HEK293 (cell line): ENCODE measurements at regions not wholly inside any gene's neighbourhood (a gene's known extent, or its start where the extent isn't known, plus 50 kb on each side); places are given as distances from the start of the nearest gene placed in this dataset.

Source experiments
- CTCF ChIA-PET: fragments of 350-600 bp; formaldehyde crosslinking; extraction: SDS; loops from one replicate; lab custom pipeline; 2021; ENCODE audit warnings: antibody characterized with exemption; lab: Yijun Ruan, JAX
- POLR2A ChIA-PET: fragments of 300-600 bp; formaldehyde crosslinking; extraction: SDS; loops from one replicate; lab custom pipeline; 2020; ENCODE audit warnings: antibody characterized with exemption, inconsistent platforms; lab: Yijun Ruan, JAX
- H3K27ac ChIP-seq: fragments of 200-500 bp; sonication (Bioruptor generic); 2 replicates; pipeline ENCODE4 v1.5.1; 2014; ENCODE audit warnings: low read depth, low read length, control low read depth, inconsistent platforms; ENCODE audit errors: extremely low read depth
- H3K36me3 ChIP-seq, 2 experiments: fragments of 200-500 bp in 1 of 2; sonication (Bioruptor generic) in 1 of 2; 1 replicate in 1 of 2; 2 replicates in 1 of 2; pipeline ENCODE4 v1.5.1; 2014 to 2017; ENCODE audit warnings: inconsistent platforms in 2 of 2, low read length in 2 of 2; ENCODE audit not compliant: control insufficient read depth in 2 of 2, insufficient read depth in 1 of 2
- H3K4me1 ChIP-seq: fragments of 200-500 bp; sonication (Bioruptor generic); 2 replicates; pipeline ENCODE4 v1.5.1; 2014; ENCODE audit warnings: mild to moderate bottlenecking, low read length, inconsistent platforms; ENCODE audit not compliant: control insufficient read depth, insufficient read depth
- H3K4me3 ChIP-seq: 2 replicates; pipeline ENCODE4 v1.5.1; 2011; ENCODE audit warnings: low read depth, mild to moderate bottlenecking, control low read depth, low read length, moderate library complexity
- H3K9me3 ChIP-seq: fragments of 200-500 bp; sonication (Bioruptor generic); 2 replicates; pipeline ENCODE4 v1.5.1; 2014; ENCODE audit warnings: low read depth, low read length, inconsistent platforms; ENCODE audit not compliant: control insufficient read depth, insufficient read depth
- BCL11A ChIP-seq: fragments of 450-650 bp; formaldehyde crosslinking; IDR thresholded peaks from 2 replicates; pipeline ENCODE4 v1.5.1; 2016; ENCODE audit warnings: low read depth, missing biosample characterization, missing genetic modification characterization
- GLI2 ChIP-seq: fragments of 450-650 bp; formaldehyde crosslinking; IDR thresholded peaks from 2 replicates; pipeline ENCODE4; 2017; ENCODE audit warnings: missing biosample characterization, missing genetic modification characterization, low read depth, borderline replicate concordance
- GLI4 ChIP-seq: fragments of 450-650 bp; formaldehyde crosslinking; IDR thresholded peaks from 2 replicates; pipeline ENCODE4 v1.5.1; 2016; ENCODE audit warnings: missing biosample characterization, missing genetic modification characterization
- HOXD13 ChIP-seq: sonication (generic); formaldehyde crosslinking; IDR thresholded peaks from 2 replicates; pipeline ENCODE4 v1.8.0; 2022; ENCODE audit warnings: missing genetic modification reagents, borderline replicate concordance
- KLF10 ChIP-seq: fragments of 450-650 bp; IDR thresholded peaks from 2 replicates; pipeline ENCODE4 v1.5.1; 2018; ENCODE audit warnings: missing biosample characterization, mild to moderate bottlenecking, missing genetic modification characterization
- SCRT1 ChIP-seq: fragments of 450-650 bp; formaldehyde crosslinking; IDR thresholded peaks from 2 replicates; pipeline ENCODE4 v1.5.1; 2016; ENCODE audit warnings: missing biosample characterization, missing genetic modification characterization, borderline replicate concordance
- SETDB1 ChIP-seq: IDR thresholded peaks from one replicate; pipeline ENCODE4 v1.6.1; 2017; ENCODE audit warnings: mild to moderate bottlenecking, low read length, moderate library complexity, mixed read lengths; ENCODE audit not compliant: insufficient read length
- SP2 ChIP-seq: fragments of 450-650 bp; formaldehyde crosslinking; IDR thresholded peaks from 2 replicates; pipeline ENCODE4 v1.5.1; 2016; ENCODE audit warnings: missing biosample characterization, missing genetic modification characterization
- WT1 ChIP-seq: fragments of 450-650 bp; formaldehyde crosslinking; IDR thresholded peaks from 2 replicates; pipeline ENCODE4 v1.5.1; 2016; ENCODE audit warnings: missing biosample characterization, missing genetic modification characterization
- ZNF121 ChIP-seq: fragments of 450-650 bp; formaldehyde crosslinking; IDR thresholded peaks from 2 replicates; pipeline ENCODE4 v1.5.1; 2016; ENCODE audit warnings: missing biosample characterization, missing genetic modification characterization
- ZNF302 ChIP-seq: fragments of 450-650 bp; formaldehyde crosslinking; IDR thresholded peaks from 2 replicates; pipeline ENCODE4 v1.5.1; 2016; ENCODE audit warnings: missing biosample characterization, missing genetic modification characterization, low read depth
- ZNF335 ChIP-seq: fragments of 450-650 bp; formaldehyde crosslinking; conservative IDR thresholded peaks from 2 replicates; pipeline ENCODE4 v1.5.1; 2016; ENCODE audit warnings: missing biosample characterization, missing genetic modification characterization
- ZNF423 ChIP-seq: fragments of 450-650 bp; formaldehyde crosslinking; IDR thresholded peaks from 2 replicates; pipeline ENCODE4 v1.5.1; 2016; ENCODE audit warnings: missing biosample characterization, missing genetic modification characterization
- ZNF473 ChIP-seq: fragments of 450-650 bp; formaldehyde crosslinking; IDR thresholded peaks from 2 replicates; pipeline ENCODE4 v1.5.1; 2017; ENCODE audit warnings: missing biosample characterization, missing genetic modification characterization
- ZNF48 ChIP-seq: fragments of 450-650 bp; formaldehyde crosslinking; IDR thresholded peaks from 2 replicates; pipeline ENCODE4 v1.5.1; 2016; ENCODE audit warnings: missing biosample characterization, missing genetic modification characterization
- ZNF501 ChIP-seq: fragments of 450-650 bp; formaldehyde crosslinking; IDR thresholded peaks from 2 replicates; pipeline ENCODE4 v1.5.1; 2016; ENCODE audit warnings: missing biosample characterization, missing genetic modification characterization
- ZNF510 ChIP-seq: fragments of 450-650 bp; formaldehyde crosslinking; IDR thresholded peaks from 2 replicates; pipeline ENCODE4 v1.5.1; 2018; ENCODE audit warnings: mild to moderate bottlenecking, missing genetic modification characterization, missing biosample characterization; ENCODE audit not compliant: insufficient replicate concordance
- ZNF596 ChIP-seq: fragments of 450-650 bp; IDR thresholded peaks from 2 replicates; pipeline ENCODE4 v1.5.0; 2018; ENCODE audit warnings: missing biosample characterization, mild to moderate bottlenecking, missing genetic modification characterization, moderate library complexity
- ZNF701 ChIP-seq: fragments of 450-650 bp; formaldehyde crosslinking; IDR thresholded peaks from 2 replicates; pipeline ENCODE4 v1.5.1; 2016; ENCODE audit warnings: missing biosample characterization, missing genetic modification characterization
- ZNF837 ChIP-seq: fragments of 450-650 bp; formaldehyde crosslinking; IDR thresholded peaks from 2 replicates; pipeline ENCODE4 v1.5.1; 2016; ENCODE audit warnings: missing biosample characterization, missing genetic modification characterization
- ZXDB ChIP-seq: fragments of 450-650 bp; formaldehyde crosslinking; IDR thresholded peaks from 2 replicates; pipeline ENCODE4 v1.5.1; 2016; ENCODE audit warnings: missing biosample characterization, missing genetic modification characterization
- TF ChIP-seq, protein P1 (sequence below): fragments of 450-650 bp; formaldehyde crosslinking; IDR thresholded peaks from 2 replicates; pipeline ENCODE4 v1.5.0; 2017; ENCODE audit warnings: missing biosample characterization, missing genetic modification characterization, borderline replicate concordance
- TF ChIP-seq, protein P2 (sequence below): fragments of 450-650 bp; formaldehyde crosslinking; optimal IDR thresholded peaks from 2 replicates; pipeline ENCODE3; 2016; ENCODE audit warnings: missing biosample characterization, mild to moderate bottlenecking, missing genetic modification characterization
- TF ChIP-seq, protein P3 (sequence below): fragments of 450-650 bp; formaldehyde crosslinking; conservative IDR thresholded peaks from 2 replicates; pipeline ENCODE4 v1.5.1; 2016; ENCODE audit warnings: low read depth, missing biosample characterization, missing genetic modification characterization
- TF ChIP-seq, protein P4 (sequence below): fragments of 450-650 bp; formaldehyde crosslinking; IDR thresholded peaks from 2 replicates; pipeline ENCODE4 v1.5.1; 2016; ENCODE audit warnings: missing biosample characterization, missing genetic modification characterization
- TF ChIP-seq, protein P5 (sequence below): fragments of 450-650 bp; formaldehyde crosslinking; IDR thresholded peaks from 2 replicates; pipeline ENCODE4 v1.5.1; 2017; ENCODE audit warnings: missing biosample characterization, missing genetic modification characterization

DNA sequence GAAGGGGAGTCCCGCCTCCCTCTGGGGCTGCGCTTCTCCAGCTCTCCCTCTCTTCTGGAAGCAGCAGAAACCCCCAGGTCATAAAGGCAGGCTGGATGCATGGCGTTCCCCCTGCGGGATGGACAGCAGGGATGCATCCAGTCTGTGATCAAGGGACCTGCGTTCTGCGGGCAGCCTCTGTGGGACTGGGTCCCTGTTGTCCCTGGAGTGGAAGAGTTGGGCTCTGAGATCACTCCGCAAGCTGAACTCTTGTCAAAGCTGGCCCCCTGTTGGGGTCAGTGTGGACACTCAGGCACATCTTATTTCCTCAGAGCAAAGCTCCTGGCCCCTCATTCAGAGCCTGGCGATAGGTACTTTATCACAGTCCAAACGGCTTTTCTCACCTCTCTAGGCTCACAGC is 341.2 kb downstream of the PTPRU start (continued):
- TF ChIP-seq, protein P1, sequence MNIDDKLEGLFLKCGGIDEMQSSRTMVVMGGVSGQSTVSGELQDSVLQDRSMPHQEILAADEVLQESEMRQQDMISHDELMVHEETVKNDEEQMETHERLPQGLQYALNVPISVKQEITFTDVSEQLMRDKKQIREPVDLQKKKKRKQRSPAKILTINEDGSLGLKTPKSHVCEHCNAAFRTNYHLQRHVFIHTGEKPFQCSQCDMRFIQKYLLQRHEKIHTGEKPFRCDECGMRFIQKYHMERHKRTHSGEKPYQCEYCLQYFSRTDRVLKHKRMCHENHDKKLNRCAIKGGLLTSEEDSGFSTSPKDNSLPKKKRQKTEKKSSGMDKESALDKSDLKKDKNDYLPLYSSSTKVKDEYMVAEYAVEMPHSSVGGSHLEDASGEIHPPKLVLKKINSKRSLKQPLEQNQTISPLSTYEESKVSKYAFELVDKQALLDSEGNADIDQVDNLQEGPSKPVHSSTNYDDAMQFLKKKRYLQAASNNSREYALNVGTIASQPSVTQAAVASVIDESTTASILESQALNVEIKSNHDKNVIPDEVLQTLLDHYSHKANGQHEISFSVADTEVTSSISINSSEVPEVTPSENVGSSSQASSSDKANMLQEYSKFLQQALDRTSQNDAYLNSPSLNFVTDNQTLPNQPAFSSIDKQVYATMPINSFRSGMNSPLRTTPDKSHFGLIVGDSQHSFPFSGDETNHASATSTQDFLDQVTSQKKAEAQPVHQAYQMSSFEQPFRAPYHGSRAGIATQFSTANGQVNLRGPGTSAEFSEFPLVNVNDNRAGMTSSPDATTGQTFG, result no peak
- TF ChIP-seq, protein P2, sequence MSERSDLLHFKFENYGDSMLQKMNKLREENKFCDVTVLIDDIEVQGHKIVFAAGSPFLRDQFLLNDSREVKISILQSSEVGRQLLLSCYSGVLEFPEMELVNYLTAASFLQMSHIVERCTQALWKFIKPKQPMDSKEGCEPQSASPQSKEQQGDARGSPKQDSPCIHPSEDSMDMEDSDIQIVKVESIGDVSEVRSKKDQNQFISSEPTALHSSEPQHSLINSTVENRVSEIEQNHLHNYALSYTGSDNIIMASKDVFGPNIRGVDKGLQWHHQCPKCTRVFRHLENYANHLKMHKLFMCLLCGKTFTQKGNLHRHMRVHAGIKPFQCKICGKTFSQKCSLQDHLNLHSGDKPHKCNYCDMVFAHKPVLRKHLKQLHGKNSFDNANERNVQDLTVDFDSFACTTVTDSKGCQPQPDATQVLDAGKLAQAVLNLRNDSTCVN (tag by site-specific recombination), result no peak
- TF ChIP-seq ZXDB (tag by site-specific recombination) (no peak), KLF10 (tag by site-specific recombination) (no peak), ZNF596 (tag by site-specific recombination) (no peak), HOXD13 (CRISPR knock-in tag) (no peak), ZNF335 (tag by site-specific recombination) (no peak), BCL11A (tag by site-specific recombination) (no peak), GLI2 (no peak), GLI4 (tag by site-specific recombination) (no peak)

DNA sequence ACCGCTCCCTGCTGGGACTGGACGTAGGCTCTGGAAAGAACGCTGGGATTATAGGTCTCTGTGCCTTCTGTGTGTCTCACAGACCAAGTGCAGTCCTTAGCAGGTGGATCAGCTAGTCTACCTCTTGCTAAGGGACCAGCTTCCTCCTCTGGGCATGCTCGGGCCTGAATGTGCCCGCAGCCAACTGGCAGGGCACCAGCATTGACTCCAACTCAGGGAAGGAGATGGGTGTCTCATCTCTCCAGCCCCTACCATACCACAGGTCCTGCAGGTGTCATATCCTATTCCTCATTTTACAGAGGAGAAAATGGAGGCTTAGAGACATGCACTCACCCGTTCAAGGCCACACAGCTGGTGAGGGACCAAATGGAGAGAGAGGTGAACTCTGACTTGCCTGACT is 340.2 kb downstream of the PTPRU start:
- no peaks in the 10 kb centered on the region for H3K9me3 ChIP-seq
- H3K4me1 ChIP-seq, result no peaks in the 10 kb centered on the region
- no peak overlapping the region for H3K27ac ChIP-seq
- POLR2A ChIA-PET, result no interaction called here
- TF ChIP-seq ZNF48 (no peak), ZNF473 (tag by site-specific recombination) (no peak), ZNF837 (tag by site-specific recombination) (no peak), SCRT1 (tag by site-specific recombination) (no peak), ZNF501 (tag by site-specific recombination) (no peak), SP2 (tag by site-specific recombination) (no peak), ZNF423 (tag by site-specific recombination) (no peak), ZNF302 (no peak), SETDB1 (no peak), ZNF510 (tag by site-specific recombination) (no peak), WT1 (tag by site-specific recombination) (no peak), ZNF701 (tag by site-specific recombination) (no peak), ZNF121 (tag by site-specific recombination) (no peak)
- TF ChIP-seq, protein P3, sequence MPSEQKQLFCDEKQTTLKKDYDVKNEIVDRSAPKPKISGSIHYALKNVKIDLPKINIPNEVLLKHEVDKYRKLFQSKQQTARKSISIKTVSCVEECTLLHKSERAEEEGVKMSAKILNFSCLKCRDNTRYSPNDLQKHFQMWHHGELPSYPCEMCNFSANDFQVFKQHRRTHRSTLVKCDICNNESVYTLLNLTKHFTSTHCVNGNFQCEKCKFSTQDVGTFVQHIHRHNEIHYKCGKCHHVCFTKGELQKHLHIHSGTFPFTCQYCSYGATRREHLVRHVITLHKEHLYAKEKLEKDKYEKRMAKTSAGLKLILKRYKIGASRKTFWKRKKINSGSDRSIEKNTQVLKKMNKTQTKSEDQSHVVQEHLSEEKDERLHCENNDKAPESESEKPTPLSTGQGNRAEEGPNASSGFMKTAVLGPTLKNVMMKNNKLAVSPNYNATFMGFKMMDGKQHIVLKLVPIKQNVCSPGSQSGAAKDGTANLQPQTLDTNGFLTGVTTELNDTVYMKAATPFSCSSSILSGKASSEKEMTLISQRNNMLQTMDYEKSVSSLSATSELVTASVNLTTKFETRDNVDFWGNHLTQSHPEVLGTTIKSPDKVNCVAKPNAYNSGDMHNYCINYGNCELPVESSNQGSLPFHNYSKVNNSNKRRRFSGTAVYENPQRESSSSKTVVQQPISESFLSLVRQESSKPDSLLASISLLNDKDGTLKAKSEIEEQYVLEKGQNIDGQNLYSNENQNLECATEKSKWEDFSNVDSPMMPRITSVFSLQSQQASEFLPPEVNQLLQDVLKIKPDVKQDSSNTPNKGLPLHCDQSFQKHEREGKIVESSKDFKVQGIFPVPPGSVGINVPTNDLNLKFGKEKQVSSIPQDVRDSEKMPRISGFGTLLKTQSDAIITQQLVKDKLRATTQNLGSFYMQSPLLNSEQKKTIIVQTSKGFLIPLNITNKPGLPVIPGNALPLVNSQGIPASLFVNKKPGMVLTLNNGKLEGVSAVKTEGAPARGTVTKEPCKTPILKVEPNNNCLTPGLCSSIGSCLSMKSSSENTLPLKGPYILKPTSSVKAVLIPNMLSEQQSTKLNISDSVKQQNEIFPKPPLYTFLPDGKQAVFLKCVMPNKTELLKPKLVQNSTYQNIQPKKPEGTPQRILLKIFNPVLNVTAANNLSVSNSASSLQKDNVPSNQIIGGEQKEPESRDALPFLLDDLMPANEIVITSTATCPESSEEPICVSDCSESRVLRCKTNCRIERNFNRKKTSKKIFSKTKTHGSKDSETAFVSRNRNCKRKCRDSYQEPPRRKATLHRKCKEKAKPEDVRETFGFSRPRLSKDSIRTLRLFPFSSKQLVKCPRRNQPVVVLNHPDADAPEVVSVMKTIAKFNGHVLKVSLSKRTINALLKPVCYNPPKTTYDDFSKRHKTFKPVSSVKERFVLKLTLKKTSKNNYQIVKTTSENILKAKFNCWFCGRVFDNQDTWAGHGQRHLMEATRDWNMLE, result no peak
- TF ChIP-seq, protein P4, sequence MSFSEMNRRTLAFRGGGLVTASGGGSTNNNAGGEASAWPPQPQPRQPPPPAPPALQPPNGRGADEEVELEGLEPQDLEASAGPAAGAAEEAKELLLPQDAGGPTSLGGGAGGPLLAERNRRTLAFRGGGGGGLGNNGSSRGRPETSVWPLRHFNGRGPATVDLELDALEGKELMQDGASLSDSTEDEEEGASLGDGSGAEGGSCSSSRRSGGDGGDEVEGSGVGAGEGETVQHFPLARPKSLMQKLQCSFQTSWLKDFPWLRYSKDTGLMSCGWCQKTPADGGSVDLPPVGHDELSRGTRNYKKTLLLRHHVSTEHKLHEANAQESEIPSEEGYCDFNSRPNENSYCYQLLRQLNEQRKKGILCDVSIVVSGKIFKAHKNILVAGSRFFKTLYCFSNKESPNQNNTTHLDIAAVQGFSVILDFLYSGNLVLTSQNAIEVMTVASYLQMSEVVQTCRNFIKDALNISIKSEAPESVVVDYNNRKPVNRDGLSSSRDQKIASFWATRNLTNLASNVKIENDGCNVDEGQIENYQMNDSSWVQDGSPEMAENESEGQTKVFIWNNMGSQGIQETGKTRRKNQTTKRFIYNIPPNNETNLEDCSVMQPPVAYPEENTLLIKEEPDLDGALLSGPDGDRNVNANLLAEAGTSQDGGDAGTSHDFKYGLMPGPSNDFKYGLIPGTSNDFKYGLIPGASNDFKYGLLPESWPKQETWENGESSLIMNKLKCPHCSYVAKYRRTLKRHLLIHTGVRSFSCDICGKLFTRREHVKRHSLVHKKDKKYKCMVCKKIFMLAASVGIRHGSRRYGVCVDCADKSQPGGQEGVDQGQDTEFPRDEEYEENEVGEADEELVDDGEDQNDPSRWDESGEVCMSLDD, result no peak
- TF ChIP-seq, protein P5, sequence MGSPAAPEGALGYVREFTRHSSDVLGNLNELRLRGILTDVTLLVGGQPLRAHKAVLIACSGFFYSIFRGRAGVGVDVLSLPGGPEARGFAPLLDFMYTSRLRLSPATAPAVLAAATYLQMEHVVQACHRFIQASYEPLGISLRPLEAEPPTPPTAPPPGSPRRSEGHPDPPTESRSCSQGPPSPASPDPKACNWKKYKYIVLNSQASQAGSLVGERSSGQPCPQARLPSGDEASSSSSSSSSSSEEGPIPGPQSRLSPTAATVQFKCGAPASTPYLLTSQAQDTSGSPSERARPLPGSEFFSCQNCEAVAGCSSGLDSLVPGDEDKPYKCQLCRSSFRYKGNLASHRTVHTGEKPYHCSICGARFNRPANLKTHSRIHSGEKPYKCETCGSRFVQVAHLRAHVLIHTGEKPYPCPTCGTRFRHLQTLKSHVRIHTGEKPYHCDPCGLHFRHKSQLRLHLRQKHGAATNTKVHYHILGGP (tag by site-specific recombination), result no peak
- CTCF ChIA-PET, result no interaction called here
- no peaks in the 10 kb centered on the region for H3K36me3 ChIP-seq
- H3K4me3 ChIP-seq, result no peak overlapping the region
